ENCODE measurements at regions not wholly inside any gene's neighbourhood (a gene's known extent, or its start where the extent isn't known, plus 50 kb on each side); places are given as distances from the start of the nearest gene placed in this dataset.
"Not testable (repeated sequence)": the region's sequence is repeated elsewhere in the genome, so short reads cannot be mapped to it uniquely, and the experiment has no call there.

DNA sequence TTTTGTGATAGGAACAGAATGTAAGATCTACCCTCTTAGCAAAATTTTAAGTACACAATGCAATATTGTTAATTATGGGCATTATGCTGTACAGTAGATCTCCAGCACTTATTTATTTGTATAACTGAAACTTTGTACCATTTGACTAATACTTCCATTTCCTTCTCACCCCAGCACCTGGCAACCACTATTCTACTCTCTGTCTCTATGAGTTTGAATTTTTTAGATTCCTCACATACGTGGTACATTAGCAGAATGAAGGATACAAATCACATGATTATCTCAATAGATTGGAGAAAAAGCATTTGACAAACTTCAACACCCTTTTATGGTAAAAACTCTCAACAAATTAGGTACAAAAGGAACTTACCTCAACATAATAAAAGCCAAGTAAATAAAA is 90.3 kb upstream of the DLX6 start:
- no peaks in the 10 kb centered on the region for H3K27me3 Mint-ChIP-seq (ENCODE audit: low read depth)
- H3K27ac Mint-ChIP-seq, result peak overlapping the region; percentile 14

DNA sequence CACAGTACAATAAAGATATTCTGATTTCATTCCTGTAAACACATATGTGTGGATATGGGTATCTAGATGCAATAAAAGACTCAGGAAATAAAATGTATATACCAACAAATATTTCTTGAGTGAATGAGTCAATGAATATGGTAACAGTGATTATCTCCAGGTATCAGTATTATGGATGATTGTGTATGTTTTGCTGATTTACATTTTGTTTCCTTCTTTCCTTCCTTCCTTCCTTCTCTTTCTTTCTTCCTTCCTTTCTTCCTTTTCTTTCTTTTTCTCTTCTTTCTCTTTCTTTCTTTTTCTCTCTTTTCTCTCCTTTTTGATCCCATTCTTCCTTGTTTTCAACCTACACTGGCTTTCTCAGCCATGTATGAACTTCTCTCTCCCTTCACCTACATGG is 85.3 kb upstream of the DLX6 start:
- Mint-ChIP-seq H3K27me3 (ENCODE audit: low read depth) (no peaks in the 10 kb centered on the region), H3K9me3 (peaks cover 3% of the 10 kb centered on the region), H3K27ac (no peak overlapping the region), H3K36me3 (no peaks in the 10 kb centered on the region), H3K4me3 (no peak overlapping the region), H3K4me1 (peaks cover 16% of the 10 kb centered on the region)
- DNase-seq (ENCODE audit: low spot score in 2 of 2, unreplicated experiment in 2 of 2), result no peak
- TF ChIP-seq, protein P1, sequence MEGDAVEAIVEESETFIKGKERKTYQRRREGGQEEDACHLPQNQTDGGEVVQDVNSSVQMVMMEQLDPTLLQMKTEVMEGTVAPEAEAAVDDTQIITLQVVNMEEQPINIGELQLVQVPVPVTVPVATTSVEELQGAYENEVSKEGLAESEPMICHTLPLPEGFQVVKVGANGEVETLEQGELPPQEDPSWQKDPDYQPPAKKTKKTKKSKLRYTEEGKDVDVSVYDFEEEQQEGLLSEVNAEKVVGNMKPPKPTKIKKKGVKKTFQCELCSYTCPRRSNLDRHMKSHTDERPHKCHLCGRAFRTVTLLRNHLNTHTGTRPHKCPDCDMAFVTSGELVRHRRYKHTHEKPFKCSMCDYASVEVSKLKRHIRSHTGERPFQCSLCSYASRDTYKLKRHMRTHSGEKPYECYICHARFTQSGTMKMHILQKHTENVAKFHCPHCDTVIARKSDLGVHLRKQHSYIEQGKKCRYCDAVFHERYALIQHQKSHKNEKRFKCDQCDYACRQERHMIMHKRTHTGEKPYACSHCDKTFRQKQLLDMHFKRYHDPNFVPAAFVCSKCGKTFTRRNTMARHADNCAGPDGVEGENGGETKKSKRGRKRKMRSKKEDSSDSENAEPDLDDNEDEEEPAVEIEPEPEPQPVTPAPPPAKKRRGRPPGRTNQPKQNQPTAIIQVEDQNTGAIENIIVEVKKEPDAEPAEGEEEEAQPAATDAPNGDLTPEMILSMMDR (IDR thresholded peaks at IDR 0.05; ENCODE audit: unreplicated experiment), result no peak

More for the DNA sequence above, 90.3 kb upstream of the DLX6 start:
- Mint-ChIP-seq H3K36me3 (no peaks in the 10 kb centered on the region), H3K4me1 (peaks cover 5% of the 10 kb centered on the region), H3K9me3 (peaks cover 3% of the 10 kb centered on the region), H3K4me3 (no peak overlapping the region)
- TF ChIP-seq, protein P1 (IDR thresholded peaks at IDR 0.05; ENCODE audit: unreplicated experiment), result no peak
- no peak for DNase-seq (ENCODE audit: low spot score in 2 of 2, unreplicated experiment in 2 of 2)

DNA sequence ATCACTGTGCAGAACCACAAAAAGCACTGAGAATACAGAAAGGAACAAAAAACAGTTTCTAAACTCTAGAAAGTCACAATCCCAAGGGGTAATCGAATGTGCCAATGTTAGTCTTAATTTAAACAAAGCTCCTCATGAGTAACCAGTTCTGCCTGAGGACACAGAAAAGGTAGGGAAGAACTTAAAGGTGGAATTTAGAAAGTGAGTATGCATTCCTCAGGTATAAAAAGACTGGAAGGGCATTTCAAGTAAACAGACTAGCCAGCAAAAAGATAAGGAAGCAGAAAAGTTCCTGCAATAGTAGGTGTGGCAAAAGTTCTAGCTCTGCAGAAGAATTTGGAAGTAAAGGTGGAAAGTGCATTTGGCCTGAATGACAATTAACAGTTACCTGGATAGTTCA is 84.6 kb upstream of the DLX6 start:
- Mint-ChIP-seq H3K4me1 (peaks cover 14% of the 10 kb centered on the region), H3K27me3 (ENCODE audit: low read depth) (no peaks in the 10 kb centered on the region), H3K27ac (no peak overlapping the region), H3K4me3 (no peak overlapping the region), H3K9me3 (peaks cover 3% of the 10 kb centered on the region), H3K36me3 (no peaks in the 10 kb centered on the region)
- TF ChIP-seq, protein P1 (IDR thresholded peaks at IDR 0.05; ENCODE audit: unreplicated experiment), result no peak
- DNase-seq (ENCODE audit: low spot score in 2 of 2, unreplicated experiment in 2 of 2), result no peak

DNA sequence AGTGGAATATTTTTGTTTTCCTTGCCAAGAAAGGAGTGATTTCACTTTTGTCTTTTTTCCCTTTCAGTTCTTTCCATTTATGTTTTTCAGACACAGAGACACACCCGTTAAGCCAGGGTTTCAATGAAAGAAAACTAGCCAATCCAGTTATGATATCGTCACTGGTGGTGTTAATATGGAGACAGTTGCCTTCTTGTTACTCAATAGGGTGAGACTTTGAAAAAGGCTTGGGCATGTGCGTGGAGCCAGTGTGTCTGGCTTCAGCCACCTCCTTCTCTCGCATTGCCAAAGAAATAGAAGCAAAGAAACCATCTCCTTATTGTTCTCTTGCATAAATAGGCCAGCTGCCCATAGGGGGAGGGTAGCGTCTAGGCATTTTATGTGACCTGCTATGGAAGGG is 84.1 kb upstream of the DLX6 start:
- Mint-ChIP-seq H3K4me3 (no peak overlapping the region), H3K4me1 (peaks cover 14% of the 10 kb centered on the region), H3K36me3 (no peaks in the 10 kb centered on the region), H3K27ac (no peak overlapping the region), H3K9me3 (peaks cover 3% of the 10 kb centered on the region), H3K27me3 (ENCODE audit: low read depth) (no peaks in the 10 kb centered on the region)
- TF ChIP-seq, protein P1 (IDR thresholded peaks at IDR 0.05; ENCODE audit: unreplicated experiment), result no peak
- DNase-seq (ENCODE audit: low spot score in 2 of 2, unreplicated experiment in 2 of 2), result no peak

DNA sequence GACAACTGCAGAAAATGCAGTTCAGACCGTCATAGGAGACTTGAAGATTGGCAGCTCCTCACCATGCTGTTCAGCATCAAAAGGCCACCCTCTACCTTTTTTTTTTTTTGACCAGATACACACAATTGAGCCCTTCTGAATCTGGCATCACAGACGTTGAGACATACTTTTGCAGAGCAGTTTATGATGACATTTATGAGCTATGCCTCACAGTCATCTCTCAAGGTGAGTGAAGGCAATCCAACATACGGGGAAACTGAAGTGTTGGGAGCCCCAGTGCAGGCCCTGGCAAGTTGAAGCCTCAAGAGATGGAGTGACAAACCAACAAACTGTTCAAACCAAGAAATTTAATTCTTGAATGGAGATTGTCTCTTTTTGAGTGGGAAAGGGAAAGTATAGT is 83.6 kb upstream of the DLX6 start:
- no peak overlapping the region for H3K4me3 Mint-ChIP-seq

DNA sequence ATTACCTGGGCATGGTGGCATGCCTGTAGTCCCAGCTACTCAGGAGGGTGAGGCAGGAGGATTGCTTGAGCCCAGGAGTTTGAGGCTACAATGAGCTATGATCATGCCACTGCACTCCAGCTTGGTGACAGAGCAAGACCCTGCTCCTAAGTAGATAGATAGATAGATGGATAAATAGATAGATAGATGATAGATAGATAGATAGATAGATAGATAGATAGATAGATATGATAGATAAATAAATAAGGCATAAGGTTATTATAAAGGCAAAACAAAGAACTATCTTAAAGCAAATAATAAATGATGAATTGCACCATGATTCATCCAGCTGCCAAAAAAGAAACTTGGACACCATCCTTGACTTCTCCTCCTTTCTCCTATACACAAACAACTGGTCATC is 82.0 kb upstream of the DLX6 start:
- H3K4me1 Mint-ChIP-seq, result peaks cover 14% of the 10 kb centered on the region
- not testable (repeated sequence) for H3K36me3 Mint-ChIP-seq, H3K4me3 Mint-ChIP-seq

More for the DNA sequence above, 83.6 kb upstream of the DLX6 start:
- Mint-ChIP-seq H3K9me3 (peaks cover 3% of the 10 kb centered on the region), H3K36me3 (no peaks in the 10 kb centered on the region), H3K27me3 (ENCODE audit: low read depth) (no peaks in the 10 kb centered on the region), H3K27ac (no peak overlapping the region), H3K4me1 (peaks cover 14% of the 10 kb centered on the region)
- TF ChIP-seq, protein P1 (IDR thresholded peaks at IDR 0.05; ENCODE audit: unreplicated experiment), result no peak
- no peak for DNase-seq (ENCODE audit: low spot score in 2 of 2, unreplicated experiment in 2 of 2)

More for the DNA sequence above, 82.0 kb upstream of the DLX6 start:
- not testable (repeated sequence) for H3K27me3 Mint-ChIP-seq (ENCODE audit: low read depth); H3K27ac Mint-ChIP-seq; DNase-seq (ENCODE audit: low spot score in 2 of 2, unreplicated experiment in 2 of 2); H3K9me3 Mint-ChIP-seq

Data from mesothelial cell of epicardium (in vitro differentiated cells).